ENCODE measurements at regions not wholly inside any gene's neighbourhood (a gene's known extent, or its start where the extent isn't known, plus 50 kb on each side); places are given as distances from the start of the nearest gene placed in this dataset.
"Not testable (repeated sequence)": the region's sequence is repeated elsewhere in the genome, so short reads cannot be mapped to it uniquely, and the experiment has no call there.

DNA sequence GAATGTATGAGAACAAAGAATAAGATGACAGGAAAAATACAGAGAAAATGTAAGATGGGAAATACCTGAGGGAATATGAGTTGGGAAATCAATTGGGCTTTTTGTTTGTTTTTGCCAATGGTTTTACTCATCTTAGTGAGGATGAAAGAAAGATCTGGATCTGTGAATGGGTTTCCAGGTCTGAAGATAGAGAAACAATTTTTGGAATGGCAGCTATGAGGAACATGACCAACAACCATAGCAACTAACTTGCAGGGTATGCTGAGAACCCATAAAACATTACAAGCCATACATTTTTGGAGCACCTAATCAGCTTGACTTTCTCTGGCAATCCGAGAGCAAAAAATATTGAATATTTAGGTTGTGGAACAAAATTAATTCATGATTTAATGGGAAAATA, 290.0 kb downstream of the KCTD12 start:
- DNase-seq, result no peak

GRCh38 chr13:76594435-76594834, 291.8 kb downstream of the KCTD12 start:
- no peak for DNase-seq

- no peak for DNase-seq
Observed at GRCh38 chr13:76586842-76587241, 299.4 kb downstream of the KCTD12 start.

- no peak for DNase-seq
Observed at GRCh38 chr13:76579701-76580100, 306.5 kb downstream of the KCTD12 start.

DNA sequence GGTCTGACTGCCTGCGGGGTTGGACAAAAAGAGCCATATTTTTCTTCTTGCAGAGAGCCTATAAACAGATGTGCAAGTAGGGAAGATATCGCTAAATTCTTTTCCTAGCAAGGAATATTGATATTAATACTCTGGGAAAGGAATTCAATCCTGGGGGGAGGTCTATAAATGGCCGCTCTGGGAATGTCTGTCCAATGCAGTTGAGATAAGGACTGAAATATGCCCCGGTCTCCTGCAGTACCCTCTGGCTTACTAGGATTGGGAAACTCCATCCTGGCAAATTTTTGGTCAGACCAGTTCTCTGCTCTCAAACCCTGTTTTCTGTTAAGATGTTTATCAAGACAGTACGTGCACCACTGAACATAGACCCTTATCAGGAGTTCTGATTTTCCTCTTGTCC, 310.6 kb downstream of the KCTD12 start:
- DNase-seq, result not testable (repeated sequence)

- DNase-seq, result no peak
Observed at GRCh38 chr13:76570510-76570971, 315.7 kb downstream of the KCTD12 start.

- no peak for DNase-seq
Observed at GRCh38 chr13:76556627-76557026, 329.6 kb downstream of the KCTD12 start.

DNA sequence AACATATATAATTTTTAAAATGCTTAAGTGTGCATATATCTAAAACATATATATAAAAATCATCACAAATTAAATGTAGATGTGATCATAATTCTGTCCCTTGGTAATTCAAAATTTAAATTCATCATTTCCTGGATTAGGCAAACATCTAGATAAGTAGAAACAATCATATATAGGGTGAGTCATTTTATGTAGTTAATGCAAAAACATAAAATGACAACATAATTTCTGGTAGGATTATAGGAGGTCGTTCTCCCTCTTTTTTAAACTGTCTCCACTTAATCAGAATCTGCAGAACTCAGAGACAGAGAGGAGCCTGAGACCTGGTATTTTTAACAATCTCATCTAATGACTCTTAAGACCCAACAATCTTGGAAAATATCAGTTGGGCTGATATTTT, 333.4 kb downstream of the KCTD12 start:
- DNase-seq, result no peak

DNA sequence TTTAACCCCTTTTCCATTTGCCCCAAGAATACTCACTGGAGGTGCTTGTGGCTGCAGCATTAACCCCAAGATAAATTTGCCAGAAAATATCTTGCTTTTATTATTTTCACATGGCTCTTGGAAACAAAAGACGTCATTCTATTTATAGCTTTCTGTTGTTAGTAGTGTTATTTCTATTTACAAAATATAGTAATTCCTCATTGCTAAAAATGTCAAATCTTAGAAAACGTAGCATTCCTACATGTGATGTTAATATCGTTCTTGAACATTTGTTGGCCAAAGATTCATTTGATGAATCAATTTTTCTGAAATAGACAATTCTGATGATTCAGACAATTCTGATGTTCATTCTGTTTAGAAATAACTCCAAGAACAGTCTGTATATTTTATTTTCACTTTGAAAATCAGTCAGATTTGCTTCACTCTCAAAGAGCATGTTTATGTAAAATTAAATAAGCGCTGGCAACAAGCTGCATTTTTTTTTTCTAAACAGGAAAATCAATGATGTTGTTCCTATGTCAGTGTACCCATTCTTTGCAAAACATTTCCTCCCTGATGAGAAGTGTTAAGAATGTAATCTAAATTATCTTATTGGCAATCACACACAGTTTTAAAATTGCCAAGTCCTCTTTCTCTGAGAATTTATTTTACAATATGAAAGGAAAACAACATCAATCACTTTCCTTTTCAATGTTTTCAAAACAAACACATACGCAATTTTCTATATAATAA, 334.0 kb downstream of the KCTD12 start:
- DNase-seq, result no peak

- DNase-seq, result no peak
Observed at GRCh38 chr13:76542176-76542575, 344.0 kb downstream of the KCTD12 start.

DNA sequence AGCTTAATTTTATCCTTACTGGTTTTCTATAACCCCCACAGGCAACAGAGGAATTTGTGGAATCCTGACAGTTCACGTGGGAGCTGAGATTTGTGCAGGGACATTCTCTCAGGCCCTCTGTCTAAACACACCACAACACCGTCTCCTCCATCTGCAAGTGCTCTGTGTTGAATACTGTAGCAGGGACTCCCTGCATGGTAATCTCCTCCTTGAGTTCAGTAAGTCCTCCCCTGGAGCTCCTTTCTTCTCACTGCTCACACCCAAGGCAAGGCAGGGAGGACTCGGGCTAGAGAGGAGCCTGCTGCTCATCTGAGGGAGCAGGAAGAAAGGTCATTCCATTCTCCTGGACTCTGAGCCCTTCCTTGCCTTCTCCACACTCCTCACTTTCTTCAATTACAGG, 348.2 kb downstream of the KCTD12 start:
- DNase-seq, result no peak

DNA sequence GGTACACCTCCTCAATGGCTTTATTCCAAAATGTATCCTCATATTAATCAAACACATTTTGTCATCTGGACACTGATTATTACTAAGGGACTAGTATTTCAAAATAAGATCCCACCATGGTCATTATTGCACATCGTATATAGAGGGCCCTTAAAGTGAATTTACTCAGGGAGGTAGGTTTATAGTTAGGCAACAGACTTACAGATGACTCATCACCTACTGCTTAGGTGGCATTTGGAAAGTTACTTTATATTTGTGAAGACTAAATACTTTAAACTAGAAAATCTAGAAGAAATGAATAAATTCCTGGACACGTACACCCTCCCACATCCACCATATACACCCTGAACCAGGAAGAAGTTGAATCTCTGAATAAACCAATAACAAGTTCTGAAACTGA, 353.0 kb downstream of the KCTD12 start:
- no peak for DNase-seq

DNA sequence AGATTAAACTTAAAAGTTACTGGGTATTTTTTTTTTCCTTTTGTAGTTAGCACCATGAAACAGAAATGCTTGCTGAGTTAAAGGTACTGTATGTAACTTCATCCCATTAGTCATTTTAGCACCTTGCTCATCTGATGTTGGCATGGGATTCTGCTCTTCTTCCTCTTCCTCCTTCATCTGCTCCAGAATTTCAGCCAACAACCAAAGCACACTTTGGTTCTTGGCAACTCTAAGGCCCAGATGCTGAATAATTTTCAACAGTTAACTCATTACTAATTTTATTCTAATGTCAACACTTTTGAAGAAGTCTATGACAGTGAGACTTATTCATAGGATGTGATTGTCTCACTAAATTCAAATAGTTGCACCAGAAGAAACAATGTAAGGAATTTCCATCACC, 359.2 kb downstream of the KCTD12 start:
- DNase-seq, result no peak

GRCh38 chr13:76523740-76524340, 362.4 kb downstream of the KCTD12 start:
- no peak for DNase-seq

DNA sequence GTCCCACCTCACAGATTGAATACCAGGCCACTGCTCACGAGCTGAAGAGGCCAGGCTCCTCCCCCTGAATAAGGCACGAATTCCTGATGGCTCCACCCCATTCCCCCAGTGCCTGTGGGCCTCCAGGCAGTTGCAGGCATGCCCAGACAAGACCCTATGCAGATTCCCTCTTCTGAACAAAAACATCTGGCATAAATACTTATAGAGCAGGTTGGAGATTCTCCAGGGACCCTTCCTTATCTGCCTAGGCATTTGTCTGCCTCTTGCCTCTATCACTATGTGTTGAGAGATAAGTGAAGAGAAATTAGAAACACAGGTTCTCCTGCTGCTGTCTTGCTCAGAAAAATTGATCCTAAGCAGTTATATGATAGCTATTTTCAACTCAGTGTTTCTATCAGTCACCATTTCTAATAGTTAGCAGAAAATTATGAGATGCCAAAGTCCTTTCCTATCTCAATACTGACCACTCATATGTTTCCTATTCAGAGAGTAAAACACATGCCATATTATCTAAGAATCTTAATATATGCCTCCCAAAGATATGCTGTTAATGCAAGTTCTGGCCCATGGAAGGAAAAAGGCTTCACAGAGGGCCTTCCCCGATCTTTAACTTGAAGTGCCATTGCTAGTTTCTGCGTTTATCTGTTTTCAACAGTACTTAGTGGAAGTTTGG, 364.0 kb downstream of the KCTD12 start:
- no peak for DNase-seq

DNA sequence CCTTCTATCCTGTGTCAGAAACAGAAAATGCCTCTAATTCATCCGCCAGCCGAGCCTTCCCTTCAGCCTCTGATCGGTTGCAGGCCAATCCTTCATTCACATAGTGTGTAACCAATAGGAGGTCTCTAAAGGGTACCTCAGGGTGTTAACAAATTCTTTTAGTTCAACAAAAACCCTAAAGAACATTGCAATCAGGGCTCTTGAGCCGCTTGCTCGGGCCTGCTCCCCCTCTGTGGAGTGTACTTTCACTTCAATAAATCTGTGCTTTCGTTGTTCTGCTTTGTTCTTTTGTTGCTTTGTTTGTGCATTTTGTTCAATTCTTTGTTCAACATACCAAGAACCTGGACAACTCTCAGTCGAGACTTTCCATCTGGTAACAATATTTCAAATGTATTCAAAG, 366.5 kb downstream of the KCTD12 start:
- no peak for DNase-seq

DNA sequence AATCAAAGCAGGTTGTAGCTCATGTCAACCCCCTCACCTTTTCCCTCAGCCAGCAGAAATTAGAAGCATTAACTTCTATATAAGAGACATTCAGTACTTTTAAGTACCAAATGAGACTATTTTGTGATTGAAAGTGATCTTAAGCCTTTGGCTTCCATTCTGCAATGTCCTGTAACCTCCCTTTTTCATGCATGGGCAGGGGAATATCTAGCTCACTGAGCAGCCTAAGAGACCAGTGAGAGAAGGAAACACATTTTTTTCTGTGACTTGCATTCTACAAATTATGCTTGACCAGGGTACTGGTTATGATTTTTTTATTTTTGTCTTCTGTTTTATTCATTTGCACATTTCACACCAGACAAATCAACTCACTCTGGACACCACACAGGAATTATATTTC, 369.6 kb downstream of the KCTD12 start:
- DNase-seq, result no peak

GRCh38 chr13:76516013-76516412, 370.2 kb downstream of the KCTD12 start:
- DNase-seq, result no peak

- no peak for DNase-seq
Observed at GRCh38 chr13:76512721-76513145, 373.5 kb downstream of the KCTD12 start.

DNA sequence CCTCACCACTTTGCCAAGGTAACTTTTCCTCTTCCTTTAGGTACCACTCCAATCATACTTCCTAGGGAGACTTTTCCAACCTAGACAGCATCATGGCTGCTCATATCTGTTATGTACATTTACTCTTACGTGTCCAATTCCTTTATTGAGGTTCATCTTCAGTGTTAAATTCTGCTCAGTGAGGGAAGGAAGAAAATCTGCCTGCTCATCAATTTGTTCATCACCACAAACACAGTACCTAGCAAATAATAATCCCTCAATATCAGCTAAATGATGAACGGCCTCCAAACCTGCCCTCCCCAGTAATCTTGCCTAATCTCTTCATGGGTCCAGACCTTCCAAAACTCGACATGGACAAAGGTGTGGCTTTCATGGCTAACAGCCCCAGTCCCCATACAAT, 380.8 kb downstream of the KCTD12 start:
- no peak for DNase-seq

DNA sequence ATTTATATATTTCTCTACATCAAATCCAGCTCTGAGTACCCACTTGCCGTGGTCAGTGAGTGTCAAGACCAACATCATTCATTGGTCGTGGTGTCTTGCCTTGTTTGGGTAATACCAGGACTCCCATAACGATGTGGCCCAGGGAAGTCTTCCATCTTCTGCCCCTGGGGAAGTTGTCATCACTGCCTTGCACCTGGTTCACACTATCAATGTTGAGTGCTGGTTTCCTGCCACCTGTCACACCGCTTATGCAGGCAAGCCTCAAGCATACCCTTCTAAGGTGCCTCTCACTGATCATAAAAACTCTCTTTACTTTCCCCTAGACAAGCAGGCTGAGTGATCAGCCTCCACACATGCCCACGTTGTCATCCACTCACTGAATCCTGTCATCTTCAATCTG, 382.4 kb downstream of the KCTD12 start:
- no peak for DNase-seq

GRCh38 chr13:76503291-76503690, 382.9 kb downstream of the KCTD12 start:
- no peak for DNase-seq

GRCh38 chr13:76500894-76501293, 385.3 kb downstream of the KCTD12 start:
- no peak for DNase-seq

- no peak for DNase-seq
Observed at GRCh38 chr13:76499891-76500290, 386.3 kb downstream of the KCTD12 start.
